Parathyroid adenoma (tissue), 2 donors: ENCODE measurements at regions not wholly inside any gene's neighbourhood (a gene's known extent, or its start where the extent isn't known, plus 50 kb on each side); places are given as distances from the start of the nearest gene placed in this dataset.
"Not testable (repeated sequence)": the region's sequence is repeated elsewhere in the genome, so short reads cannot be mapped to it uniquely, and the experiment has no call there.

ENCODE experiments used
- H2AFZ ChIP-seq: fragments of 300-600 bp; sonication (generic); one replicate; pipeline ENCODE4 v1.7.0; 2017; ENCODE audit warnings: antibody characterized with exemption, mild to moderate bottlenecking
- H3K27ac ChIP-seq: fragments of 300-600 bp; sonication (generic); one replicate; pipeline ENCODE4 v1.7.0; 2017
- H3K27me3 ChIP-seq: fragments of 300-600 bp; sonication (generic); one replicate; pipeline ENCODE4 v1.7.0; 2017; ENCODE audit warnings: low read length; ENCODE audit not compliant: control insufficient read depth, insufficient read depth
- H3K36me3 ChIP-seq: fragments of 300-600 bp; sonication (generic); one replicate; pipeline ENCODE4 v1.7.0; 2017; ENCODE audit warnings: low read length; ENCODE audit not compliant: control insufficient read depth, insufficient read depth
- H3K4me1 ChIP-seq: fragments of 300-600 bp; sonication (generic); one replicate; pipeline ENCODE4 v1.7.0; 2017; ENCODE audit warnings: control low read depth
- H3K4me2 ChIP-seq: fragments of 300-600 bp; sonication (generic); one replicate; pipeline ENCODE4 v1.7.0; 2017; ENCODE audit warnings: low read length
- H3K4me3 ChIP-seq: fragments of 300-600 bp; sonication (generic); one replicate; pipeline ENCODE4 v1.7.0; 2017; ENCODE audit warnings: low read depth, low read length
- H3K79me2 ChIP-seq: fragments of 300-600 bp; sonication (generic); one replicate; pipeline ENCODE4 v1.7.0; 2017; ENCODE audit warnings: control low read depth
- H3K9ac ChIP-seq: fragments of 300-600 bp; sonication (generic); one replicate; pipeline ENCODE4 v1.7.0; 2017; ENCODE audit warnings: mild to moderate bottlenecking
- H3K9me3 ChIP-seq: fragments of 300-600 bp; sonication (generic); one replicate; pipeline ENCODE4 v1.7.0; 2017; ENCODE audit warnings: low read length; ENCODE audit not compliant: control insufficient read depth
- TF ChIP-seq, protein P1 (sequence below): fragments of 300-600 bp; sonication (generic); IDR thresholded peaks from one replicate; pipeline ENCODE4 v1.7.0; 2017; ENCODE audit warnings: antibody characterized with exemption, mild to moderate bottlenecking
- donor health status: primary hyperparathyroidism.

DNA sequence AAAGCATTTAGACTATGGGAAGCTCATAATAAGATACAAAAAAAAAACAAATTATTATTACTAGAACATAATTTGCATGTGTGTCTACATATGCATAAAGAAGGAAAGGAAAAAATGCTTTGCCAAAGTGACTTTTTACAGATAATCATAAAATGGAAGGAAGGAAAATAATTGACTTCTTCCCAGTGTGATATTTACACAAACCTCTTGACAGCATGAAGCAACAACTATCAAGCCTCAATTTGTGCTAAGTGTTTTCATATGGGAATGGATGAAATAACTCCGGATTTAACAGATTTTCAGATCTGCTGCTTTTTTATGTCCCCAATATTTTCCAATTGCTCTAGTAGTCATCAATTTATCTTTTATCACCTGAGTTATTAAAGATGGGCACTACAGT, 275.9 kb upstream of the REG3G start:
- Histone ChIP-seq H3K4me1 (no peaks in the 10 kb centered on the region), H3K4me3 (no peak overlapping the region), H3K79me2 (no peaks in the 10 kb centered on the region), H3K9me3 (no peaks in the 10 kb centered on the region), H3K27ac (no peak overlapping the region), H3K4me2 (no peak overlapping the region), H3K27me3 (no peaks in the 10 kb centered on the region), H3K36me3 (no peaks in the 10 kb centered on the region), H3K9ac (no peak overlapping the region), H2AFZ (no peak overlapping the region)
- TF ChIP-seq, protein P1, sequence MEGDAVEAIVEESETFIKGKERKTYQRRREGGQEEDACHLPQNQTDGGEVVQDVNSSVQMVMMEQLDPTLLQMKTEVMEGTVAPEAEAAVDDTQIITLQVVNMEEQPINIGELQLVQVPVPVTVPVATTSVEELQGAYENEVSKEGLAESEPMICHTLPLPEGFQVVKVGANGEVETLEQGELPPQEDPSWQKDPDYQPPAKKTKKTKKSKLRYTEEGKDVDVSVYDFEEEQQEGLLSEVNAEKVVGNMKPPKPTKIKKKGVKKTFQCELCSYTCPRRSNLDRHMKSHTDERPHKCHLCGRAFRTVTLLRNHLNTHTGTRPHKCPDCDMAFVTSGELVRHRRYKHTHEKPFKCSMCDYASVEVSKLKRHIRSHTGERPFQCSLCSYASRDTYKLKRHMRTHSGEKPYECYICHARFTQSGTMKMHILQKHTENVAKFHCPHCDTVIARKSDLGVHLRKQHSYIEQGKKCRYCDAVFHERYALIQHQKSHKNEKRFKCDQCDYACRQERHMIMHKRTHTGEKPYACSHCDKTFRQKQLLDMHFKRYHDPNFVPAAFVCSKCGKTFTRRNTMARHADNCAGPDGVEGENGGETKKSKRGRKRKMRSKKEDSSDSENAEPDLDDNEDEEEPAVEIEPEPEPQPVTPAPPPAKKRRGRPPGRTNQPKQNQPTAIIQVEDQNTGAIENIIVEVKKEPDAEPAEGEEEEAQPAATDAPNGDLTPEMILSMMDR = no peak

DNA sequence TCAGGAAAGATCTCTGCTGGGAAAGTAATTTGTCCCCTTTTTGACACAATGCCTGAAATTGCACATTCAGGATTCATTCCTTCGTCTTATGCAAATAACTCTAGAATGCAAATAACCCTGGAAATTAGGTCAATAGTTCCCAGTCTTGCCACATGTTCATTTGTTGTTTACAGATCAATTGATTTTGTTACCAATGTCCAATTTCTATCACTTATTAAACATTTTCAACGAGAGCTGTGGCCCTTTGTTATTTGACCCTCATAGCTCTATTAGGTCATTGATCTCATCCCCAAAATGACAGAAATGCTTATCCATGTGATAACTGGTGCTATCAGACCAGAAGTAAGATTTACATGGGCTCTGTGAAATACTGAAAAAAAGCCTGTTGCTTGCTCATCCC, 275.3 kb upstream of the REG3G start:
- H3K4me3 ChIP-seq = no peak overlapping the region
- no peak overlapping the region for H3K4me2 ChIP-seq
- H3K4me1 ChIP-seq = no peaks in the 10 kb centered on the region
- H3K27me3 ChIP-seq = no peaks in the 10 kb centered on the region
- no peak overlapping the region for H3K9ac ChIP-seq
- no peaks in the 10 kb centered on the region for H3K79me2 ChIP-seq
- H3K9me3 ChIP-seq = no peaks in the 10 kb centered on the region
- no peaks in the 10 kb centered on the region for H3K36me3 ChIP-seq
- no peak overlapping the region for H2AFZ ChIP-seq
- no peak overlapping the region for H3K27ac ChIP-seq
- TF ChIP-seq, protein P1 = no peak

DNA sequence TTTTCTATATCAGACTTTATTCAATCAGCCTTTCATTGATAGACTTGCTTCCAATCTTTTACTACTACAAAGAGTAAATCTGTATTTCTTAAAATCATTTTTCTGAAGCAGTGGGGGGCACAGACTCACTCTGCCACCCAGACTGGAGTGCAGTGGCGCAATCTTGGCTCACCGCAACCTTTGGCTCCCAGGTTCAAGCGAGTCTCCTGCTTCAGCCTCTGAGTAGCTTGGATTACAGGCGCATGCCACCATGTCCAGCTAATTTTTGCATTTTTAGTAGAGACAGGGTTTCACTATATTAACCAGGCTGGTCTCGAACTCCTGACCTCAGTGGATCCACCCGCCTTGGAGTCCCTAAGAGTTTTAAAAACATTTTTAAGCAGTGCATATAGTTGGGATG, 270.6 kb upstream of the REG3G start:
- Histone ChIP-seq H3K4me2 (no peak overlapping the region), H3K27ac (no peak overlapping the region), H3K36me3 (no peaks in the 10 kb centered on the region), H3K4me1 (no peaks in the 10 kb centered on the region), H3K79me2 (no peaks in the 10 kb centered on the region), H3K9me3 (no peaks in the 10 kb centered on the region), H3K27me3 (no peaks in the 10 kb centered on the region), H3K9ac (no peak overlapping the region), H3K4me3 (no peak overlapping the region), H2AFZ (no peak overlapping the region)
- TF ChIP-seq, protein P1 = no peak

DNA sequence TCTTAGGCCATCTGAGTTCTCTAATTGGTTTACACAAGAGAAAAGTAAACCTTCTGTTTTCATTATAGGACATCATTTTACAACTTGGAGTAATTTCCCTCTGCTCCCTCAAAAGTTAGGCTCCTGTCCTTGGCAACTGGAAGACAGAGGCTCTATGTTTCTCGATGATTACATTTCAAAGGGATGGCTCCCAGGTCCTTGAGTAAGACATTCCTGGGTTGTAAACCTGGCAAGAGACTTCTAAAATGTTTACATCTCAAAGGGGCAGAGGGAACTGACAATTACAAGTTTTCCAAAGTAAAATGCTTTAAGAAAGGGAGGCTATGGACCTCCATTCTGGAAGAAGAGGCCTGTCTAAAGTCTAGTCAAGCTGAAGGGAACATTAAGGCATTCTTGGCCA, 268.3 kb upstream of the REG3G start:
- H3K9ac ChIP-seq = no peak overlapping the region
- no peak overlapping the region for H2AFZ ChIP-seq
- H3K27ac ChIP-seq = no peak overlapping the region
- H3K36me3 ChIP-seq = no peaks in the 10 kb centered on the region
- H3K27me3 ChIP-seq = no peaks in the 10 kb centered on the region
- H3K4me3 ChIP-seq = no peak overlapping the region
- H3K79me2 ChIP-seq = no peaks in the 10 kb centered on the region
- H3K9me3 ChIP-seq = no peaks in the 10 kb centered on the region
- TF ChIP-seq, protein P1 = no peak
- no peak overlapping the region for H3K4me2 ChIP-seq
- no peaks in the 10 kb centered on the region for H3K4me1 ChIP-seq

DNA sequence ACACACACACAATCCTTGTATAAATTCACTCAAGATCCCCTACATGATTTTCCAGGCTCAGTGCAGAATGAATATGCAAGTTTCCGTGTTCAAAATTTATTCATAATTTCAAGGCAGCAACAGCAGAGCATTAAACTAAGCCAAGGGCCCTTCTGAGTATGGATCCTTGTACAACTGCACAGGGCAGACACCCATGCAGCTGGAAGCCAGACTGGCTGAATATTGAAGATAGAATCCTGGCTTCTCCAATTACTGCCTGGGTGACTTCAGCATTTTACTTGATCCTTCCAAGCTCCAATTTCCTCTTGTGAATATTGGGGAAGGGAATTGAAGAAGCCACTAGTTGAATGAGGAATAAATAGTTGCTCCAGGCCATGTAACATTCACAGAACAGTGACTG, 267.9 kb upstream of the REG3G start:
- Histone ChIP-seq H3K27me3 (no peaks in the 10 kb centered on the region), H3K9ac (no peak overlapping the region), H3K9me3 (no peaks in the 10 kb centered on the region), H3K4me1 (no peaks in the 10 kb centered on the region), H3K79me2 (no peaks in the 10 kb centered on the region), H3K4me3 (no peak overlapping the region), H3K4me2 (no peak overlapping the region), H3K27ac (no peak overlapping the region), H3K36me3 (no peaks in the 10 kb centered on the region), H2AFZ (no peak overlapping the region)
- TF ChIP-seq, protein P1 = no peak

DNA sequence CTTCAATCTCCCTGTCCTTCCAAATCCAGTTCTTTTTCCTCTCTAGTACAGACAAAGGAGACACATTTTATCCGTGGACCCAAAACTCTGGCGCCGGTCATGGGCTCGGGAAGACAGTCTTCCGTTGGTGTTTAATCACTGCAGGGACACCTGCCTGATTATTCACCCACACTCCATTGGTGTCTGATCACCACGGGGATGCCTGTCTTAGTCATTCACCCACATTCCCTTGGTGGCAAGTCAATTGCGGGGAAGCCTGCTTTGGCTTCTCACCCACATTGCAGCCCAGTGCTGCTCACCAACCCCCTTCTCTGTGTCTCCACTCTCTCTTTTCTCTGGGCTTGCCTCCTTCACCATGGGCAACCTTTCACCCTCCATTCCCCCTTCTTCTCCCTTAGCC, 266.7 kb upstream of the REG3G start:
- not testable (repeated sequence) for H3K36me3 ChIP-seq, H3K4me2 ChIP-seq, H3K27me3 ChIP-seq, H3K4me1 ChIP-seq, H3K27ac ChIP-seq, H3K79me2 ChIP-seq, H3K9me3 ChIP-seq, H3K9ac ChIP-seq, H3K4me3 ChIP-seq, H2AFZ ChIP-seq
